ENCODE measurements at regions not wholly inside any gene's neighbourhood (a gene's known extent, or its start where the extent isn't known, plus 50 kb on each side); places are given as distances from the start of the nearest gene placed in this dataset.

DNA sequence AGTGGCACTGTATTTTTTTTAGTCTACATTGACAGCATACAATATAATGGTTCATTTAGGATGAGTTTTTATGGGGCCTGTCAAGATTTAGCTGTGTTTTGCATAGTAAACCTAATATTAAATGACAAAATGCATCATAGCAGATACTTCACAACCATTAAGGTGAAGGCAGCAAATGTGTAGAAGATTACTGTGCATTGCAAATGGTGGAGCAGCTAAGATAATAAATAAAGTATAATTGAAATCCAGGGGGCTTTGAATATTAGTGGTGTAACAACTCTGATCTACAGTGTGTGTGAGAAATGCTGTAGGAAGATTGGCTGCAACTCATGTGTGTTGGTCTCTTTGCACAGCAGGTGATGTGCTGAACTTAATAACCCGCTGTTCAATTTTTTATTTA is 801.9 kb upstream of the CITED2 start:
- in situ Hi-C loops (cut with HindIII; ENCODE audit: low sequenced_read_pairs) = no loop called here
- no peak overlapping the region for H3K4me3 ChIP-seq (ENCODE audit: low read depth, low read length)
- DNase-seq (ENCODE audit: low read depth) = no peak
- TF ChIP-seq, protein P1, sequence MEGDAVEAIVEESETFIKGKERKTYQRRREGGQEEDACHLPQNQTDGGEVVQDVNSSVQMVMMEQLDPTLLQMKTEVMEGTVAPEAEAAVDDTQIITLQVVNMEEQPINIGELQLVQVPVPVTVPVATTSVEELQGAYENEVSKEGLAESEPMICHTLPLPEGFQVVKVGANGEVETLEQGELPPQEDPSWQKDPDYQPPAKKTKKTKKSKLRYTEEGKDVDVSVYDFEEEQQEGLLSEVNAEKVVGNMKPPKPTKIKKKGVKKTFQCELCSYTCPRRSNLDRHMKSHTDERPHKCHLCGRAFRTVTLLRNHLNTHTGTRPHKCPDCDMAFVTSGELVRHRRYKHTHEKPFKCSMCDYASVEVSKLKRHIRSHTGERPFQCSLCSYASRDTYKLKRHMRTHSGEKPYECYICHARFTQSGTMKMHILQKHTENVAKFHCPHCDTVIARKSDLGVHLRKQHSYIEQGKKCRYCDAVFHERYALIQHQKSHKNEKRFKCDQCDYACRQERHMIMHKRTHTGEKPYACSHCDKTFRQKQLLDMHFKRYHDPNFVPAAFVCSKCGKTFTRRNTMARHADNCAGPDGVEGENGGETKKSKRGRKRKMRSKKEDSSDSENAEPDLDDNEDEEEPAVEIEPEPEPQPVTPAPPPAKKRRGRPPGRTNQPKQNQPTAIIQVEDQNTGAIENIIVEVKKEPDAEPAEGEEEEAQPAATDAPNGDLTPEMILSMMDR (IDR thresholded peaks at IDR 0.05; ENCODE audit: low read depth, low read length, missing control alignments) = no peak

DNA sequence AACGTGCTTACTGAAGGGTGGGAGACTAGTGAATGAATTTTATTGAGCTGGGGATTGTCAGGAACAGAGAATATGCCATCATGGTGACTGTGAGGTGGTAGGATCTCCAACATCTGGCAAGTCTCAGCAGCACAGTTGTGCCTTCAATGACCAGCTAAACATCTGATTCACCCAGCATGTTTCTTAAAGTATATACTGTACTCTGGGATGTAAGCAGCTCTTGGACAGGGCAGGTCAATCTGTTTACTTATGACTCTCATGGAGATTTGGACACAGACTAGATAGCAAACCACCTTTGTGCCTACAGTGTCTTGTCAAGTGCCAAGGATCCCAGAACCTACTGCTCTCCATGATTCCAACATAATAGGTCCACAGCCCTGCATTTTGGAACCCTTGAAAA is 801.0 kb upstream of the CITED2 start:
- in situ Hi-C loops (cut with HindIII; ENCODE audit: low sequenced_read_pairs) = no loop called here
- DNase-seq (ENCODE audit: low read depth) = no peak
- TF ChIP-seq, protein P1 (IDR thresholded peaks at IDR 0.05; ENCODE audit: low read depth, low read length, missing control alignments) = no peak
- H3K4me3 ChIP-seq (ENCODE audit: low read depth, low read length) = no peak overlapping the region

DNA sequence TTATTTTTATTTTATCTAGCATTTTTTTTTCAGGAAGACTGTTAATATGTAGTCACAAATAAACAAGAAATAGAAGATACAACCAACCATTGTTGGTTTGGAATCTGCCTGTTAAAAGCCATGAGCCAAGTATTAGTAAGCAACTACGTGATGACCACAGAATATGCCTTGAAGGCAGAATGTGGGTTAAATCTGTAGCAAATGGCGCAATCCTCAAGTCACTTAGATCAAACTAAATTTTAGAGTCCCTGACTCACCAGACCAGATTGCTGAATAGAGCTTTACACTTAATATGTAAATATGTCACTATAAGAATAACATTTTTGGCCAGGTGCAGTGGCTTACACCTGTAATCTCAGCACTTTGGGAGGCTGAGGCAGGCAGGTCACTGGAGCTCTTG is 800.1 kb upstream of the CITED2 start:
- TF ChIP-seq, protein P1 (IDR thresholded peaks at IDR 0.05; ENCODE audit: low read depth, low read length, missing control alignments) = no peak
- in situ Hi-C loops (cut with HindIII; ENCODE audit: low sequenced_read_pairs) = no loop called here
- peak; percentile 73 for DNase-seq (ENCODE audit: low read depth)
- no peak overlapping the region for H3K4me3 ChIP-seq (ENCODE audit: low read depth, low read length)

DNA sequence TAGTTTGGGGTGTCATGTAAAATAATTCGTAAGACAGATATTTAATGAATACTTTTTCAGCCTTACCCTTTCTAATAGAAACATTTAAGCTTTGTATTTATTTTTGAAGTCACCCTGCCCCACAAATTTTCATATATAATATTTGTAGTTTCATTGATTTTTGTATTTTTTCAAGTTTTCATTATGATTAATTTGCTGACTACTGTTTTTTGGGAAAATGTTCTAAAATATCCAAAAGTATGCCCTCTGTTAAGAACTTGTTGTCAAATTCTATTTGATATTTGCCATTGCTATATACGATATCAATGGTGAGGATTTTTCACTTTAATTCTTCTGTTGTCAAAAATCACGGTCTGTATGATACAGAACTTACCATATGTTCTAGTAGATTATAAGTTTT is 793.9 kb upstream of the CITED2 start:
- in situ Hi-C loops (cut with HindIII; ENCODE audit: low sequenced_read_pairs) = no loop called here
- TF ChIP-seq, protein P1 (IDR thresholded peaks at IDR 0.05; ENCODE audit: low read depth, low read length, missing control alignments) = no peak
- no peak overlapping the region for H3K4me3 ChIP-seq (ENCODE audit: low read depth, low read length)
- DNase-seq (ENCODE audit: low read depth) = no peak

DNA sequence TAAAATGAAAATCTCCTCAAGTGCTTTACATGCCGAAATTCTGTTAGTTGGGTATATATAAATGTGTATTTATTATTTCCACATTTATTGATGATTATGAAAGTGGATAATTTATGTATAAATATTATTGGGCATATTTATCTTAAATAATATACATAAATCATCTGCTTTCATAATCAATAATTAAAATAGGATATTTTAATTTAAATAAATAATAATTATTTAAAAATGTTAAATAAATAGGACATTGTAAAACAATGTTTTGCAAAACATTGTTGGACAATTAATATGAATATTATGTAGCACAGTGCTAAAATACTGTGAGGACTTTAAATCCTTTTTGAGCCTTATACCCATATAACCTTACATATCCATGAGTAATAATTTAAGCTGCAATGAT is 786.5 kb upstream of the CITED2 start:
- TF ChIP-seq, protein P1 (IDR thresholded peaks at IDR 0.05; ENCODE audit: low read depth, low read length, missing control alignments) = no peak
- DNase-seq (ENCODE audit: low read depth) = no peak
- H3K4me3 ChIP-seq (ENCODE audit: low read depth, low read length) = no peak overlapping the region
- in situ Hi-C loops (cut with HindIII; ENCODE audit: low sequenced_read_pairs) = no loop called here

DNA sequence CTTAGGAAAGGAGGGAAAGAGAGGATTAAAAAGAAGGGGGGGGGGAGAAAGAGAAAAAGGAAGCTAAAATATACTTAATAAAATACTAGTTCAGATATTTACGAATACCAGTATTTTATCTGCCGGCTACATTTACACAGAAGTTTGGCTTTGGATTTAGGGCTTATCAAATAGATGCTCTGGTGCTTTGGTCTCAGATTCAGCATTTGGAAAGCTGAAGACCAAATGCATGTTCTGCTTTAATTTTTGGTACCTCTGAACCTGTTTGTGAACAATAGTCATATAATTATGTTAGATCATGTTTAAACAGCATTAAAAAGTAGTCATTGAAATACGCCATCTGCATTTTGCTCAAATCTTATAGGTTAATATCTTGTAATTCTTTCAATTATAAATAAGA is 786.0 kb upstream of the CITED2 start:
- in situ Hi-C loops (cut with HindIII; ENCODE audit: low sequenced_read_pairs) = no loop called here
- H3K4me3 ChIP-seq (ENCODE audit: low read depth, low read length) = no peak overlapping the region
- DNase-seq (ENCODE audit: low read depth) = no peak
- TF ChIP-seq, protein P1 (IDR thresholded peaks at IDR 0.05; ENCODE audit: low read depth, low read length, missing control alignments) = no peak

DNA sequence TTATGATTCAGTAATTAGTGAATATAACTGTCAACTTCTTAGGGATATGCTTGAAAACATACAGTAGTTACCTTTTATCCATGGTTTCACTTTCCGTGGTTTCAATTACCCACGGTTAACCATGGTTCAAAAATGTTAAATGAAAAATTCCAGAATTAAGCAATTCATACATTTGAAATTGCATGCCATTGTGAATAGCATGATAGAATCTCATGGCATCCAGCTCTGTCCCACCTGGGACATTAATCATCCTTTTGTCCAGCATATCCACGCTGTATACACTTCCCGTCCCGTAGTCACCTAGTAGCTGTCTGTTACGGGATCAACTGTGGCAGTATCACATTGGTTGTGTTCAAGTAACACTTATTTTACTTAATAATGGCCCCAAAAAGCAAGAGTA is 781.7 kb upstream of the CITED2 start:
- in situ Hi-C loops (cut with HindIII; ENCODE audit: low sequenced_read_pairs) = no loop called here

More for the DNA sequence above, 781.7 kb upstream of the CITED2 start:
- TF ChIP-seq, protein P1 (IDR thresholded peaks at IDR 0.05; ENCODE audit: low read depth, low read length, missing control alignments) = no peak
- peak; percentile 35 for DNase-seq (ENCODE audit: low read depth)
- H3K4me3 ChIP-seq (ENCODE audit: low read depth, low read length) = no peak overlapping the region
